NCI-H345 treated with DMSO at 0.1 percent for 48 hours (cell line): ENCODE measurements at regions not wholly inside any gene's neighbourhood (a gene's known extent, or its start where the extent isn't known, plus 50 kb on each side); places are given as distances from the start of the nearest gene placed in this dataset.
"Not testable (repeated sequence)": the region's sequence is repeated elsewhere in the genome, so short reads cannot be mapped to it uniquely, and the experiment has no call there.

Experiments used
- DNase-seq: peaks from one replicate; lab custom pipeline; 2025; ENCODE audit not compliant: unreplicated experiment; lab: John Stamatoyannopoulos, UW

DNA sequence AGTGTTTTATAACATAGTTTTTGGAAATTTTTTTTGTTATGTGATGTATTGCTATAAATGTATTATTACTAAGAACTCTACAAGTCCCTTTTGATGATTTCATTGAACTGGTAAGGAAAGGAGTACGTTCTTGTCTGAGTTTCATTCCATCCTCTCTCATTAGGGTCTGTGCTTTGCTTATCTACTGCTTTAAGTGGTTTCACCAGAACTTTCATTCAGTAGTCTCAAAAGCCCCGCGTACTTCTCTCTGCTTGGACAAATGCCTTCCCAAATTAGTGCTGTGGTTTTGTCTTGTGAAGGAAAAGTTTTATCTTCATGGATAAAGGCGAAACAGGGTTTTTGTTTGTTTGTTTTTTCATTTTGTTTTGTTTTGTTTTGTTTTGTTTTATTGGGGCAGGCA is 469.8 kb upstream of the WWC1 start:
- no peak for DNase-seq

GRCh38 chr5:167822241-167822640 is 469.2 kb upstream of the WWC1 start:
- DNase-seq = no peak

GRCh38 chr5:167823405-167823804 is 468.0 kb upstream of the WWC1 start:
- no peak for DNase-seq

GRCh38 chr5:167827766-167828165 is 463.7 kb upstream of the WWC1 start:
- DNase-seq = no peak

DNA sequence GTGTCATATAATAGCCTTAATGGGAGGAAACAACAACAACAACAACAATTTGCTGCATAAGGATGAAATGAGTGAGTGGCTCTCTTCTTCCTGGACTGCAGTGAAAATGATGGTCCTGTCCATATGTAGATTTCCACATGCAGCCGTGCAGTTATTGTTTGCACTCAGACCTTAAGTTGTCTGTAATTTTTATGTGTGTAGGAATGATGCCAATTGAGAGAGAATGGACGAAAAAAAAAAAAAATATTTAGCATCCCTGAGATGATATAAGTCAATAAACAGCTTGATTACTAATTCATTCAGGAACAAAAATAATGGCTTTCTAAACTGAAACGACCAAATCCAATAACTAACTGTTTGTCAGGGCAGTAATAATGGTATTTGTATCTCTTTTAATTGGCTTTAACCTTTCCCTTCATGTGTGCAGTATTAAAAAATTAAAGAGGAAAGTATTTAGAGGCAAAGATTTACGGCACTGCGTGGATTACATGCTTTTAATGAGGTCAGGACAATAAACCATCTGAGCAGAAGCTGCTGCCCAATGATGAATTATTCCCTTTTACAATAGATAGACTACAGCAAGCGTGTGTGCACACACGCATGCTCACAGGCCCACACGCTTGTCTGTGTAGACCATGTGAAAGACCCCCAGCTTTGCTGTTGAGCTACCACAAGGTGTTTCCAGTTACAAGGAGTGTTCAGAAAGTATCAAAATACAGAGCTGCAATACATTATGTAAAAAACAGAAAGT is 459.5 kb upstream of the WWC1 start:
- no peak for DNase-seq

DNA sequence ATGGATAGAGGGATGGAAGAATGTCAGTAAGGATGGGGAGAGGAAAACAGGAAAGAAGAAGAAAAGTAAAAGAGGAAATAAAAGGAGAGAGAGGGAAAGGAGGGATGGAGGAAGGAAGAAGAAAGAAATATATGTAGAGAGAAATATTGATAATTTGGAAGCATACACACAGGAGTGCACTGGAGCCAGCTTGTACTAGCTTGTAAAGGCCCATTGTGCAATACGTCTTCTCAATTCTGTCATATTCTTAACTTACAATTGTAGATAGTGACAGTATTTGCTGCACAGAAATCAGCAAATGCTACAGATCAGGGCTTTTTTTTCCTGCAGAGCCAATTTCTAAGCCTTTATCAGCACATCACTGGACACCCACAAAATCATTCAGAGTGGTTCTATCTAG is 458.8 kb upstream of the WWC1 start:
- no peak for DNase-seq

- no peak for DNase-seq
Observed at GRCh38 chr5:167833456-167833855, 458.0 kb upstream of the WWC1 start.

- DNase-seq = no peak
Observed at GRCh38 chr5:167835146-167835545, 456.3 kb upstream of the WWC1 start.

- no peak for DNase-seq
Observed at GRCh38 chr5:167837127-167837526, 454.3 kb upstream of the WWC1 start.

GRCh38 chr5:167839065-167839464 is 452.4 kb upstream of the WWC1 start:
- no peak for DNase-seq

DNA sequence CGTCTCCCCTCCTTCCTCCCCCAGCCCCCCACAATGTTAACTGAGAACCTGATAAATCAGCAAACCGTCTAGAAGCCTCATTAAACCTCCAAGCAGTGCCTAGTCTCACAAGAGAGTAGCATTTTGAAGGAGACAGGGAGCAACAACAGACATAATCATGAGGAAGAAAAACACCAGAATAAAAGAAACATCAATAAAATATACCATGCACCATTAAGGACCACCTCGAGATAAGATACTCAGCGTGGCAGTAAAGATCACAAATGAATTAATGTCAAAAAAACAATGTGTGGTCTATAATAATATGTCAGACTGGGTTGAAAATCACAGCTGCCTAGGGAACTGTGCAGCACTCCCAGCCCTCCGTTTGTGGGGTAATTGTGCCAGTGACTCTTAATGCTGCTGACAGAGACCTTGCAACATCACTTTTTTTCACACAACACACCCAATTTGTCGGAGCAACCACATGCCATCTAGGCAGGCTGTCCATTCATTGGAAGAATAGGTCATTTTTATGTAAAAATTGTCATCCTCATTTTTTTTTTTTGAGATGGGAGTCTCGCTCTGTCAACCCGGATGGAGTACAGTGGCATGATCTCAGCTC is 450.8 kb upstream of the WWC1 start:
- DNase-seq = no peak

DNA sequence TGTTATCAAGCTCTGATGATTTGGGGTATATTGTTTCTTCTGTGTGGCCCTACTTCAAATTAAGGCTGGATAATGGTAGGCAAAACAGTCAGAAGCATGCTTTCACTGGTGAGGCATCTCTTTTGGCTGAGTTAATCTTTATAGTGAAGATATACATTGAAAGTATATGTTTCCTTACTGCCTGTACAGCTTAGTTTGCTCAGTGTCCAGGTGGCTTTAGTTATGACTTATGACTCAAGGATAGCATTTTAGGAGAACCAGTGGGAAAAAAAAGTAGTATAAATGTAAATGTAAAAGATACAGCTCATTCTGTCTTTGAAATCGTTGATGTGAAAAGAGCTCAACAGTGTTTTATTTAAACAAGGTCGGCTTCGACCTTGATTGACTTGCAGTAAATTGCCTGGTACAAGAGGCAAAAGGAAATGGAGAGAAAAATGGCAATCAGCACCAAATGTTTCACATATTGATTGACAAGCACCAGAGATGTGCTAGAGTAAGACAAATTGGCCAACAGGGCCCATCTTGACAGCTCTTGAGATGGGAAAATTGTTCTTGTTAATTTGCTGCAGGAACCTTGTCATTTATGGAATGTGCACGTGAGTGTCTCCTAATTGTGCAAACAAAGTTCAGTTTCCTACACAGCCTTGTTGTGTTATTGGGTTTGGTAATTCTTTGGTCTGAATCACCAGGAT is 447.4 kb upstream of the WWC1 start:
- DNase-seq = no peak

DNA sequence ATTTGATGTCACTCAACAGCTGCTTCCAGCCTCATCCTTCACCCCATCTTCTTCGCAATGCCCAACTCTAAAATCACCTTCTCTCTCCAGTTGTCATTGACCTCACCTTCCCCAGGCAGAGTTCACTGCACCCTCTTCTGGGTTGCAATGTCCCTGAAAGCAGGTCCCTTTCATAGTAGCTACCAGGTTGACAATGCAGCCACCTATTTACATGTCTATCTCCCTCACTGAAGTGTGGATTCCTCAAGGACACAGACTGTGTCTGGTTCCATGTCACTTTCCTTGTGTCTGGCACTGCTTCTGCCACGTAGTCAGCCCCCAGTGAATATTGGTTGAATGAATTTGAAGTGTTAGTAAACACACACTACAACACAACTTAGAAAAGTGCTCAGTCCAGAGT is 445.5 kb upstream of the WWC1 start:
- DNase-seq = no peak

- DNase-seq = no peak
Observed at GRCh38 chr5:167849874-167850273, 441.6 kb upstream of the WWC1 start.

- no peak for DNase-seq
Observed at GRCh38 chr5:167850911-167851310, 440.5 kb upstream of the WWC1 start.

DNA sequence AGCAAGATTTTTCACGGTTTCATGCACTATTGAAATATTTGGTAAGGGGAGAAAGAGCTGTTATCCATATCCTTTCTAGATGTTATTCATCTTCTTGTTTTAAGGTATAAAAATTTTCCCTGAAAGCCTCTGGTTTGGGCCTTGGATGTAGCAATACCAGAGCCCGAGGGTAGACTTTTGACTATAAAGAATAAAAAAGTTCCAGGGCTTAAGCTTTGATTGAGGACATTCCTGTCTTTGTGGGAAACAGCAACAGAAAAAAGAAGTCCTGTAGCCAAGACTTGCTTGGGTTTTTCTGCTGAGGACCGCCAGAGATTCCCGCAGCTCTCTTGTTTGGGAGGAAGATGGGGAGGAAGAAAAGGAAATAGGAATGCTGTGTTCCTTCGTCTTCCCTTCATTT is 440.0 kb upstream of the WWC1 start:
- DNase-seq = no peak

GRCh38 chr5:167852515-167852914 is 438.9 kb upstream of the WWC1 start:
- no peak for DNase-seq

- DNase-seq = no peak
Observed at GRCh38 chr5:167853421-167853820, 438.0 kb upstream of the WWC1 start.

DNA sequence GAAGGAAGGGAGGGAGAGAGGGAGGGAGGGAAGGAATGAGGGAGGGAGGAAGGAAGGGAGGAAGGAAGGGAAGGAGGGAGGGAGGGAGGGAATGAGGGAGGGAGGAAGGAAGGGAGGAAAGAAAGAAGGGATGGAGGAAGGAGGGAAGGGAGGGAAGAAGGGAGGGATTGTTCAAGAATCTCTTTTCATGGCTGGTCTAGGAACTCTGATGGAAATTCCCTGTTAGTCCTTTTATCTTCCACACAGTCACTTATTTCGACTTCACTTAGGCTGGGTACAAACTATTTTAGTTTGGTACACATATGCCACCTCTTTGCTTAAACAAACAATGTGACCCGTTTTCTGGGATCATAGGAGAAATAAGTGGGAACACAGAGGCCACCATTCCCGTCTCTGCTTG is 435.6 kb upstream of the WWC1 start:
- DNase-seq = no peak

GRCh38 chr5:167857321-167857720 is 434.1 kb upstream of the WWC1 start:
- DNase-seq = no peak

- DNase-seq = not testable (repeated sequence)
Observed at GRCh38 chr5:167858186-167858855, 433.1 kb upstream of the WWC1 start.
